ENCODE measurements at regions not wholly inside any gene's neighbourhood (a gene's known extent, or its start where the extent isn't known, plus 50 kb on each side); places are given as distances from the start of the nearest gene placed in this dataset.
"Not testable (repeated sequence)": the region's sequence is repeated elsewhere in the genome, so short reads cannot be mapped to it uniquely, and the experiment has no call there.

DNA sequence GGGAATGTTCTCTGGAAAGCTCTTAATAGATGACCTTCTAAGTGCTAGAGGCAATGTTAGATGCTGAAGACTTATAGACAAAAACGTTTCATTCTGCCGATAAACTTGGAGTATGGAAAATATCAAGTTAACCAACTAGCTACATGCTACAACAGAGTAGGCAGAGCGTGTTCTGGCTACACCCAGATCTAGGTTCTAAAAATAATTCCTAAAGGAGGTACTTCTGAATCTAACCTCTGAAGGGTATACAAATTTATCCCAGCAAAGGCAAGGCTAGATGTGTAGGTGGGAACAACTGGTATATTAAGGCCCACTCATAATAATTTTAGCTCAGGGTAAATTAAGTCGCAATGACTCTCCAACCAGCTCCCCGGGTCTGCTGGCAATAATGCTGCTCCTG, 173.1 kb upstream of the NBPF9 start:
- TF ChIP-seq, protein P1, sequence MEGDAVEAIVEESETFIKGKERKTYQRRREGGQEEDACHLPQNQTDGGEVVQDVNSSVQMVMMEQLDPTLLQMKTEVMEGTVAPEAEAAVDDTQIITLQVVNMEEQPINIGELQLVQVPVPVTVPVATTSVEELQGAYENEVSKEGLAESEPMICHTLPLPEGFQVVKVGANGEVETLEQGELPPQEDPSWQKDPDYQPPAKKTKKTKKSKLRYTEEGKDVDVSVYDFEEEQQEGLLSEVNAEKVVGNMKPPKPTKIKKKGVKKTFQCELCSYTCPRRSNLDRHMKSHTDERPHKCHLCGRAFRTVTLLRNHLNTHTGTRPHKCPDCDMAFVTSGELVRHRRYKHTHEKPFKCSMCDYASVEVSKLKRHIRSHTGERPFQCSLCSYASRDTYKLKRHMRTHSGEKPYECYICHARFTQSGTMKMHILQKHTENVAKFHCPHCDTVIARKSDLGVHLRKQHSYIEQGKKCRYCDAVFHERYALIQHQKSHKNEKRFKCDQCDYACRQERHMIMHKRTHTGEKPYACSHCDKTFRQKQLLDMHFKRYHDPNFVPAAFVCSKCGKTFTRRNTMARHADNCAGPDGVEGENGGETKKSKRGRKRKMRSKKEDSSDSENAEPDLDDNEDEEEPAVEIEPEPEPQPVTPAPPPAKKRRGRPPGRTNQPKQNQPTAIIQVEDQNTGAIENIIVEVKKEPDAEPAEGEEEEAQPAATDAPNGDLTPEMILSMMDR (IDR thresholded peaks at IDR 0.05; ENCODE audit: insufficient read depth, low read length, poor library complexity, severe bottlenecking) = not testable (repeated sequence)
- not testable (repeated sequence) for TF ChIP-seq EZH2phosphoT487 (conservative IDR thresholded peaks at IDR 0.05; ENCODE audit: low read length)
